Endodermal cell (in vitro differentiated cells): ENCODE measurements at regions not wholly inside any gene's neighbourhood (a gene's known extent, or its start where the extent isn't known, plus 50 kb on each side); places are given as distances from the start of the nearest gene placed in this dataset.

ENCODE experiments used
- DNase-seq: peaks from one replicate; pipeline ENCODE4 v3.0.0-alpha.2; 2017
- H3K27ac ChIP-seq: 2 replicates; pipeline ENCODE4 v1.5.1; 2013; ENCODE audit warnings: mild to moderate bottlenecking, low read depth, low read length, moderate library complexity
- H3K27me3 ChIP-seq: 2 replicates; pipeline ENCODE4 v1.6.1; 2013; ENCODE audit warnings: mild to moderate bottlenecking, low read length, moderate library complexity; ENCODE audit not compliant: insufficient read depth, control insufficient read depth, poor library complexity, severe bottlenecking
- H3K36me3 ChIP-seq: 2 replicates; pipeline ENCODE4 v1.7.0; 2013; ENCODE audit warnings: mild to moderate bottlenecking, low read length, moderate library complexity; ENCODE audit not compliant: control insufficient read depth, insufficient read depth
- H3K4me1 ChIP-seq: one replicate; pipeline ENCODE4 v1.7.0; 2013; ENCODE audit warnings: low read length; ENCODE audit not compliant: control insufficient read depth, insufficient read depth
- H3K4me3 ChIP-seq: 2 replicates; pipeline ENCODE4 v1.5.1; 2013; ENCODE audit warnings: mild to moderate bottlenecking, low read length, moderate library complexity
- H3K9ac ChIP-seq: 2 replicates; pipeline ENCODE4 v1.6.1; 2013; ENCODE audit warnings: mild to moderate bottlenecking, low read length, moderate library complexity; ENCODE audit not compliant: poor library complexity, severe bottlenecking; ENCODE audit errors: extremely low read depth
- H3K9me3 ChIP-seq: 2 replicates; pipeline ENCODE4 v1.6.1; 2013; ENCODE audit warnings: mild to moderate bottlenecking, low read length, moderate library complexity; ENCODE audit not compliant: control insufficient read depth
- H3K27ac Mint-ChIP-seq: 2 replicates; pipeline ENCODE4 v1.8.0; 2020; ENCODE audit warnings: mixed read lengths
- H3K27me3 Mint-ChIP-seq: 2 replicates; pipeline ENCODE4 v1.8.0; 2021; ENCODE audit warnings: mild to moderate bottlenecking, mixed read lengths; ENCODE audit not compliant: insufficient read depth
- H3K36me3 Mint-ChIP-seq: 2 replicates; pipeline ENCODE4 v1.8.0; 2020; ENCODE audit warnings: low read depth, mixed read lengths
- H3K4me1 Mint-ChIP-seq: 2 replicates; pipeline ENCODE4 v1.8.0; 2020; ENCODE audit warnings: mixed read lengths
- H3K4me3 Mint-ChIP-seq: 2 replicates; pipeline ENCODE4 v1.8.0; 2020; ENCODE audit warnings: mild to moderate bottlenecking, moderate library complexity, mixed read lengths
- H3K9me3 Mint-ChIP-seq: 2 replicates; pipeline ENCODE4 v1.8.0; 2020; ENCODE audit warnings: mild to moderate bottlenecking, mixed read lengths
- WGBS, 2 experiments: methylation state at CpG; one replicate each; pipeline versions ENCODE4 v1.1.5 to v1.1.7; 2013; ENCODE audit warnings: missing lambda C conversion rate in 2 of 2, mixed read lengths in 1 of 2; ENCODE audit not compliant: insufficient coverage in 1 of 2, insufficient read length in 1 of 2; 5-methylcytosine and 5-hydroxymethylcytosine counted together
- TF ChIP-seq, protein P1 (sequence below): fragments of 200-600 bp; sonication (generic); conservative IDR thresholded peaks from 2 replicates; pipeline ENCODE4 v1.5.0; 2021; ENCODE audit warnings: antibody characterized with exemption, mild to moderate bottlenecking

DNA sequence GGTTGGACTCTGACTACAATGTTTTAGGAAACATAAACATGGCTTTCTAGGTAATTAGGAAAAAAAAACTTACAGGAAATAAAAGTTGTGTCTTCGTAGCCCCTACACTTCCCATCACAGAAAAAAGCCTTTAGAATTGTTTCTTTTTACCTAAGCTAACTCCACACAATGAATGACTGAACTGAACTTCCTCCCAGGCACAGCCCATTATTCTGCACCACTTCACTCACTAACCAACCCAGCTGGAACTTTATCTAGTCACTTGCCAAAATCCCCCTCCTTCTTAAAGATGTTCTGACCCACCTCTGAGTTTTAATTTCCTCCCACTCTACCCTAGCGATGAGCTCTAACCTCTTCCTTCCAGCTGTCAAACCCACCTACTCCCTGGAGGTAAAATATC lies 91.7 kb upstream of the MEOX2 start:
- DNase-seq: no peak
- no peak overlapping the region for H3K4me3 ChIP-seq
- WGBS, 2 experiments: 61 to 77% methylated on average over 2 of the region's 2 CpGs
- no peaks in the 10 kb centered on the region for H3K36me3 ChIP-seq
- no peak overlapping the region for H3K27ac ChIP-seq
- H3K4me1 ChIP-seq: no peaks in the 10 kb centered on the region
- Mint-ChIP-seq H3K4me1 (peaks cover 6% of the 10 kb centered on the region), H3K9me3 (no peaks in the 10 kb centered on the region), H3K27me3 (no peaks in the 10 kb centered on the region), H3K36me3 (no peaks in the 10 kb centered on the region), H3K4me3 (no peak overlapping the region), H3K27ac (no peak overlapping the region)
- H3K9ac ChIP-seq: no peak overlapping the region
- H3K27me3 ChIP-seq: no peaks in the 10 kb centered on the region
- TF ChIP-seq, protein P1, sequence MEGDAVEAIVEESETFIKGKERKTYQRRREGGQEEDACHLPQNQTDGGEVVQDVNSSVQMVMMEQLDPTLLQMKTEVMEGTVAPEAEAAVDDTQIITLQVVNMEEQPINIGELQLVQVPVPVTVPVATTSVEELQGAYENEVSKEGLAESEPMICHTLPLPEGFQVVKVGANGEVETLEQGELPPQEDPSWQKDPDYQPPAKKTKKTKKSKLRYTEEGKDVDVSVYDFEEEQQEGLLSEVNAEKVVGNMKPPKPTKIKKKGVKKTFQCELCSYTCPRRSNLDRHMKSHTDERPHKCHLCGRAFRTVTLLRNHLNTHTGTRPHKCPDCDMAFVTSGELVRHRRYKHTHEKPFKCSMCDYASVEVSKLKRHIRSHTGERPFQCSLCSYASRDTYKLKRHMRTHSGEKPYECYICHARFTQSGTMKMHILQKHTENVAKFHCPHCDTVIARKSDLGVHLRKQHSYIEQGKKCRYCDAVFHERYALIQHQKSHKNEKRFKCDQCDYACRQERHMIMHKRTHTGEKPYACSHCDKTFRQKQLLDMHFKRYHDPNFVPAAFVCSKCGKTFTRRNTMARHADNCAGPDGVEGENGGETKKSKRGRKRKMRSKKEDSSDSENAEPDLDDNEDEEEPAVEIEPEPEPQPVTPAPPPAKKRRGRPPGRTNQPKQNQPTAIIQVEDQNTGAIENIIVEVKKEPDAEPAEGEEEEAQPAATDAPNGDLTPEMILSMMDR: no peak
- no peaks in the 10 kb centered on the region for H3K9me3 ChIP-seq

DNA sequence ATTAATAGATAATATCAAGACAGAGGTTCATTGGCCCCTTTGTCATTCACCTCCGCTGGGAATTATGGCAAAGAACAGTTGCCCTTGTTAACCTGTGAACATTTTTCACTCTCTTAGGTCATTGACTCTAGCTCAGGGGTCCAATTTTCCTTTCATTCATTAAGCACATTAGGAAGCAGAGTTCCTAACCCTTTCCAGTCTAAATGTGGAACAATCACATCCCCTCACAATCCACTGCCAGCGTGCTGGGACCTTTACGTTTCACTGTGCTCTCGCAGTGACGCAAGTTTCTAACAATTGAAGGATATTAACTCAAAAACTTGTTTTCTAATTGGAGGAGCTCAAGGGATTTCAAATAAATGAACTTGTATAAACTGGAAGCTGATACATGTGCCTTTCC lies 79.3 kb upstream of the MEOX2 start:
- no peak overlapping the region for H3K27ac ChIP-seq
- peaks cover 3% of the 10 kb centered on the region for H3K4me1 ChIP-seq
- Mint-ChIP-seq H3K4me3 (no peak overlapping the region), H3K4me1 (peaks cover 10% of the 10 kb centered on the region), H3K27me3 (no peaks in the 10 kb centered on the region), H3K27ac (no peak overlapping the region), H3K9me3 (no peaks in the 10 kb centered on the region), H3K36me3 (no peaks in the 10 kb centered on the region)
- 93 to 98% methylated on average over 5 of the region's 5 CpGs for WGBS, 2 experiments
- H3K36me3 ChIP-seq: no peaks in the 10 kb centered on the region
- no peaks in the 10 kb centered on the region for H3K9me3 ChIP-seq
- TF ChIP-seq, protein P1: no peak
- no peaks in the 10 kb centered on the region for H3K27me3 ChIP-seq
- H3K9ac ChIP-seq: no peak overlapping the region
- H3K4me3 ChIP-seq: no peak overlapping the region
- no peak for DNase-seq

DNA sequence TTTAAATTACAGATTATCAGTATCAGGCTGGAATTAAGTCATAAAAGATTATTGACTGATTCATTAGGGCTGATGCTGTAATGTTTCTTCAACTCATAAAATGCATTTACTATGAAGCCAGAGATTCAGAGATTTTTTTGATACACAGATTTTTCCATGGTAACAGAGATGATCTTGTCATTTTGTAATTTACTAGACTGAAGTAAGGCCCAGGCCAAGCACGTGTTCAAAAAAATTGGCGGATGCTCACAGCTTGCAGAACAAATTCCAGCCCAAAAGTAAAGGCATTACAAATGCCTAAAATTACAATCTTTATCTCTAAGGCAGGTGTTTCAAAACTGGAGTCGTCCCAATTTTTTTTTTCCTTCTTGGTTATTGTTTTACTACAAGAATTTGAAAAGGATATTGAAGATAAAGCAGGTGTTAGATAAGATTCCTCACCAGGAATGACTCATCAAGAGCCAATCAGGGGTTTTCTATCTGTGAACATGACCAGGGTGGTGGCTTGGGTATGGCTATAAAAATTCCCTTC lies 78.4 kb upstream of the MEOX2 start:
- Histone ChIP-seq H3K4me3 (no peak overlapping the region), H3K9me3 (no peaks in the 10 kb centered on the region), H3K27me3 (no peaks in the 10 kb centered on the region), H3K27ac (no peak overlapping the region), H3K9ac (no peak overlapping the region), H3K4me1 (peaks cover 3% of the 10 kb centered on the region), H3K36me3 (no peaks in the 10 kb centered on the region)
- no peak overlapping the region for H3K27ac Mint-ChIP-seq
- no peaks in the 10 kb centered on the region for H3K9me3 Mint-ChIP-seq
- no peak overlapping the region for H3K4me3 Mint-ChIP-seq
- whole genome bisulfite sequencing, 2 experiments: 82 to 83% methylated on average over 2 to 3 of the region's 3 CpGs
- TF ChIP-seq, protein P1: no peak
- H3K36me3 Mint-ChIP-seq: no peaks in the 10 kb centered on the region
- DNase-seq: no peak
- no peaks in the 10 kb centered on the region for H3K27me3 Mint-ChIP-seq
- H3K4me1 Mint-ChIP-seq: peaks cover 10% of the 10 kb centered on the region
